ENCODE measurements at regions not wholly inside any gene's neighbourhood (a gene's known extent, or its start where the extent isn't known, plus 50 kb on each side); places are given as distances from the start of the nearest gene placed in this dataset.

GRCh38 chr11:11178671-11179638 lies 174.1 kb downstream of the CSNK2A3 start:
- no peak for TF ChIP-seq CTCF (IDR thresholded peaks at IDR 0.05; ENCODE audit: poor library complexity)
- no peak for TF ChIP-seq EZH2 (IDR thresholded peaks at IDR 0.05; ENCODE audit: borderline replicate concordance)
- no peak for TF ChIP-seq EZH2phosphoT487 (IDR thresholded peaks at IDR 0.05; ENCODE audit: low read depth, severe bottlenecking, unreplicated experiment)

Measured in hepatocyte (in vitro differentiated cells).